ENCODE measurements at regions not wholly inside any gene's neighbourhood (a gene's known extent, or its start where the extent isn't known, plus 50 kb on each side); places are given as distances from the start of the nearest gene placed in this dataset.
"Not testable (repeated sequence)": the region's sequence is repeated elsewhere in the genome, so short reads cannot be mapped to it uniquely, and the experiment has no call there.

DNA sequence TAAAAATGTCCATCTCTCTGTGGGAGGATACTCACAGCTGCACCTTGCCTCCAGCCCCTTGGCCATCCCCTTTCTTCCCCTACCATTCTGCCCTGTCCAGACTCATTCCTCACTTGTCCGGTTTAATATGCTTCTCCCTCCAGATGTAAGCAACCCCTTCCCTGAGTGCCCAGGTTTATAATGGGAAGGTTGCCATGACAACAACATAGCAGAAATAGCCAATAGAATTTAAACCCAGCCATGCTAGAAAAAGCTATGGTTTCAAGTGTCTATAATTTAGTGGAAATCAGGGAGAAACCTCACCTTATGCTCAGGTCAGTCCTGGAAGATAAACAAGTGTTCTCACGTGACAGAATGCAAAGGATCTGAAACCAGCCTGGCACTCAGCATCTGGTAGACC, 196.0 kb upstream of the FZD8 start:
- H3K27me3 Mint-ChIP-seq: no peaks in the 10 kb centered on the region
- intact Hi-C loops (cut with micrococcal nuclease): no loop called here
- POLR2A ChIA-PET: no interaction called here
- no peak overlapping the region for H3K27ac Mint-ChIP-seq
- CTCF ChIA-PET: no interaction called here
- no peaks in the 10 kb centered on the region for H3K36me3 Mint-ChIP-seq
- no peak for DNase-seq
- peaks cover 9% of the 10 kb centered on the region for H3K9me3 Mint-ChIP-seq
- no peaks in the 10 kb centered on the region for H3K4me1 Mint-ChIP-seq (ENCODE audit: low read depth)
- H3K4me3 Mint-ChIP-seq: no peak overlapping the region

DNA sequence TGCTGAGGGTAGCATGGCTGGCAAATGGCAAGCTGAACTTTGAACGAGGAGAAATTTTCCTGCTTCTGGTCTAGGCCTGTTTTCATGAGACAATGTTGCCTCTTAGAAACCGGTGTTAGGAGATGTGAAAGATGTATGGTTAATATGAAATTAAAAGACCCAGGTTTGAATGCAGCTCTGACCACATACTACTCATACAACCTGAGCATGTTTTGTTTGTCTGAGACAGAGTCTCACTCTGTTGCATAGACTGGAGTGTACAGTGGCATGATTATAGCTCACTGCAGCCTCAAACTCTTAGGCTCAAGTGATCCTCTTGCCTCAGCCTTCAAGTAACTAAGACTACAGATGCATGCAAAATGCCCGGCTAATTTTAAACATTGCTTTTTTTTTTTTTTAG, 193.4 kb upstream of the FZD8 start:
- intact Hi-C loops (cut with micrococcal nuclease): no loop called here
- H3K27ac Mint-ChIP-seq: no peak overlapping the region
- CTCF ChIA-PET: no interaction called here

DNA sequence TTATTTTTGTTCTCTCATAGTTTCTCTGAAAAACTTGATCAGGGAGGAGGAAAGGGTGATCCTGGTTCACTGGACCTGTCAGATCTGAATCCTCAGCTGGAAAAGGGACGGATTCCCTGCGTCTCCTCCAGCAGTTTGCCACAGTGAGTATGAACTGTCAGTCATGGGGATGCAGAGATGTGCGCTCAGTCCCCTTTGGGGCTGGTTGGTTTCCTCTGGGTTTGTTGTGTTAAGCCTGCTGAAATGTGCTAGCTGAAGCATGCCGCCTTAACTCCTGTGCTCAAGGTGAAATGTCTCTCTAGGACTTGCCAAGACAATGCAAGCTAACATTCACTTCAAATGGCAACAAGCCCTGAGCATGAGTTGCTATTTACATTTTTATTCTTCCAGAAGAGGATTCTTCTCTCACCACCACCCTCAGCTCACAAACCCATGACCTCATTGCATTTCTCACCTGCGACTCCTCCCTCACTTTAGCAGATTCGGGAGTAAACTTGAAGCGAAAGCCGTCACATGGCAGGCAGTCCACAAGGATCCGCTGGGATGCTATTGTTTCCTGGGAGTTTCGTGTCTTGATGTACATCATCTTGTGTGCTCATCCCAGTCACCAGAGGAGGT, 192.9 kb upstream of the FZD8 start:
- no peak overlapping the region for H3K4me3 Mint-ChIP-seq

More for the DNA sequence above, 193.4 kb upstream of the FZD8 start:
- no peak for DNase-seq
- H3K27me3 Mint-ChIP-seq: no peaks in the 10 kb centered on the region
- POLR2A ChIA-PET: no interaction called here
- no peaks in the 10 kb centered on the region for H3K4me1 Mint-ChIP-seq (ENCODE audit: low read depth)
- peaks cover under 1% of the 10 kb centered on the region for H3K9me3 Mint-ChIP-seq
- H3K4me3 Mint-ChIP-seq: no peak overlapping the region
- no peaks in the 10 kb centered on the region for H3K36me3 Mint-ChIP-seq

DNA sequence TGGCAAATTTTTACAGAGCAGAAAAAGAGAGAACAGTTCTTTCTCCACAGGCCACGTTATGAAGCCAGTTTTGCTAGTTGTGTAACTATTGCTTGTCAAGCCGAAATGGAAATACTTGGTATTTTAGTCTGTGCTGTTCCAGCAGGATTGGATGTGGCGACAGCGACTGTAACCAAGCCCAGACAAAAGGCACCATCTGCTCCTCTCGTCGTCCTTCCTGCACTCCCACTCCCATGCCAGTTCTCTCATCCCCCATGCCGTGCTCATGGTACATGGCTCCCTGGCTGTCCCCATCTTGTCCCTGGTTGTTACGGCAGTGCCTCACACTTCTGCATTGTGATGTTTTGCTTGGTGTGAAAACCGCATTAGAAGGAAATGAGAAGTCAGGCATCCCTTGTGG, 185.7 kb upstream of the FZD8 start:
- CTCF ChIA-PET: no interaction called here
- intact Hi-C loops (cut with micrococcal nuclease): no loop called here
- no peak overlapping the region for H3K27ac Mint-ChIP-seq

More for the DNA sequence above, 192.9 kb upstream of the FZD8 start:
- intact Hi-C loops (cut with micrococcal nuclease): no loop called here
- CTCF ChIA-PET: no interaction called here
- POLR2A ChIA-PET: no interaction called here
- Mint-ChIP-seq H3K9me3 (no peaks in the 10 kb centered on the region), H3K27ac (no peak overlapping the region), H3K4me1 (ENCODE audit: low read depth) (no peaks in the 10 kb centered on the region), H3K27me3 (no peaks in the 10 kb centered on the region), H3K36me3 (no peaks in the 10 kb centered on the region)
- DNase-seq: no peak

GRCh38 chr10:35824704-35825103, 182.6 kb upstream of the FZD8 start:
- POLR2A ChIA-PET: no interaction called here
- H3K27ac Mint-ChIP-seq: no peak overlapping the region
- DNase-seq: no peak
- H3K9me3 Mint-ChIP-seq: no peaks in the 10 kb centered on the region
- intact Hi-C loops (cut with micrococcal nuclease): no loop called here
- CTCF ChIA-PET: no interaction called here
- no peak overlapping the region for H3K4me3 Mint-ChIP-seq
- H3K36me3 Mint-ChIP-seq: no peaks in the 10 kb centered on the region
- H3K27me3 Mint-ChIP-seq: no peaks in the 10 kb centered on the region
- no peaks in the 10 kb centered on the region for H3K4me1 Mint-ChIP-seq (ENCODE audit: low read depth)

More for the DNA sequence above, 185.7 kb upstream of the FZD8 start:
- no peak overlapping the region for H3K4me3 Mint-ChIP-seq
- H3K27me3 Mint-ChIP-seq: no peaks in the 10 kb centered on the region
- POLR2A ChIA-PET: no interaction called here
- no peaks in the 10 kb centered on the region for H3K36me3 Mint-ChIP-seq
- no peaks in the 10 kb centered on the region for H3K9me3 Mint-ChIP-seq
- DNase-seq: no peak
- H3K4me1 Mint-ChIP-seq (ENCODE audit: low read depth): no peaks in the 10 kb centered on the region

GRCh38 chr10:35822316-35822715, 180.2 kb upstream of the FZD8 start:
- intact Hi-C loops (cut with micrococcal nuclease): no loop called here
- POLR2A ChIA-PET: no interaction called here

GRCh38 chr10:35821339-35821911, 179.3 kb upstream of the FZD8 start:
- Mint-ChIP-seq H3K4me1 (ENCODE audit: low read depth) (no peaks in the 10 kb centered on the region), H3K36me3 (no peaks in the 10 kb centered on the region), H3K4me3 (no peak overlapping the region), H3K27ac (no peak overlapping the region), H3K9me3 (no peaks in the 10 kb centered on the region), H3K27me3 (no peaks in the 10 kb centered on the region)
- no peak for DNase-seq
- intact Hi-C loops (cut with micrococcal nuclease): no loop called here
- ChIA-PET CTCF (no interaction called here), POLR2A (no interaction called here)

More at GRCh38 chr10:35822316-35822715, 180.2 kb upstream of the FZD8 start:
- no peaks in the 10 kb centered on the region for H3K36me3 Mint-ChIP-seq
- H3K4me1 Mint-ChIP-seq (ENCODE audit: low read depth): no peaks in the 10 kb centered on the region
- H3K27me3 Mint-ChIP-seq: no peaks in the 10 kb centered on the region
- no peak overlapping the region for H3K4me3 Mint-ChIP-seq
- no peak for DNase-seq
- no peaks in the 10 kb centered on the region for H3K9me3 Mint-ChIP-seq
- CTCF ChIA-PET: no interaction called here
- no peak overlapping the region for H3K27ac Mint-ChIP-seq

GRCh38 chr10:35819736-35820135, 177.6 kb upstream of the FZD8 start:
- CTCF ChIA-PET: interaction anchor here (0.7 kb wide), 1 partner anchor 257 kb away, joined by 3 read pairs; no protein-coding TSS in a partner anchor

GRCh38 chr10:35819011-35819410, 176.9 kb upstream of the FZD8 start:
- H3K9me3 Mint-ChIP-seq: no peaks in the 10 kb centered on the region
- no peak overlapping the region for H3K4me3 Mint-ChIP-seq
- intact Hi-C loops (cut with micrococcal nuclease): no loop called here
- DNase-seq: no peak
- POLR2A ChIA-PET: no interaction called here
- H3K4me1 Mint-ChIP-seq (ENCODE audit: low read depth): no peaks in the 10 kb centered on the region
- CTCF ChIA-PET: no interaction called here
- no peaks in the 10 kb centered on the region for H3K27me3 Mint-ChIP-seq
- H3K36me3 Mint-ChIP-seq: no peaks in the 10 kb centered on the region
- no peak overlapping the region for H3K27ac Mint-ChIP-seq

More at GRCh38 chr10:35819736-35820135, 177.6 kb upstream of the FZD8 start:
- no peaks in the 10 kb centered on the region for H3K9me3 Mint-ChIP-seq
- H3K27ac Mint-ChIP-seq: no peak overlapping the region
- H3K36me3 Mint-ChIP-seq: no peaks in the 10 kb centered on the region
- DNase-seq: no peak
- intact Hi-C loops (cut with micrococcal nuclease): no loop called here
- no peaks in the 10 kb centered on the region for H3K4me1 Mint-ChIP-seq (ENCODE audit: low read depth)
- POLR2A ChIA-PET: no interaction called here
- H3K4me3 Mint-ChIP-seq: no peak overlapping the region
- H3K27me3 Mint-ChIP-seq: no peaks in the 10 kb centered on the region

GRCh38 chr10:35817109-35817508, 175.0 kb upstream of the FZD8 start:
- H3K4me1 Mint-ChIP-seq (ENCODE audit: low read depth); H3K9me3 Mint-ChIP-seq; CTCF ChIA-PET; H3K4me3 Mint-ChIP-seq; H3K36me3 Mint-ChIP-seq; POLR2A ChIA-PET; H3K27ac Mint-ChIP-seq; H3K27me3 Mint-ChIP-seq; intact Hi-C loops (cut with micrococcal nuclease); DNase-seq: not testable (repeated sequence)

DNA sequence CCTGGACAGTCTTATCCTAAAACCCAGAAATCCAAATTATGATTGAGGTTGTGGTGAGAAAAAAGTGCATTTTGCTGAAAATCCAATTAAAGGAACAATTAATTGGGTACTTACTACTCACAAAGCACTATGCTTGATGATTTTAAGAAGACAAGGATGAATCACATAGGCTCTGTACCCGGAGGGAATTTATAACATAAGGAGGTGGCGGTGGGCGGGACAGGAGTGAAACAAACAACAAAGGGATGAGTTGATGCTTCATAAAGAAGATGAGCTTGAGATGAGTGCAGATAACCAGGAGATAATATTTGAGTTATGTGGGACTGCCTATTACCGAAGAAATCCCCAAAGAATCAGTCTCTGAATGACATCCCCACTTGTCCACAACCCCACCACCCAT, 171.1 kb upstream of the FZD8 start:
- Mint-ChIP-seq H3K27me3 (peaks cover 4% of the 10 kb centered on the region), H3K4me1 (ENCODE audit: low read depth) (no peaks in the 10 kb centered on the region), H3K4me3 (no peak overlapping the region), H3K27ac (no peak overlapping the region), H3K9me3 (peaks cover 3% of the 10 kb centered on the region), H3K36me3 (no peaks in the 10 kb centered on the region)
- POLR2A ChIA-PET: no interaction called here
- CTCF ChIA-PET: no interaction called here
- intact Hi-C loops (cut with micrococcal nuclease): no loop called here
- DNase-seq: no peak

GRCh38 chr10:35808344-35808743, 166.2 kb upstream of the FZD8 start:
- ChIA-PET CTCF (no interaction called here), POLR2A (no interaction called here)
- Mint-ChIP-seq H3K9me3 (peaks cover 3% of the 10 kb centered on the region), H3K36me3 (no peaks in the 10 kb centered on the region), H3K4me3 (no peak overlapping the region), H3K27ac (no peak overlapping the region), H3K27me3 (peaks cover 4% of the 10 kb centered on the region), H3K4me1 (ENCODE audit: low read depth) (no peaks in the 10 kb centered on the region)
- intact Hi-C loops (cut with micrococcal nuclease): no loop called here
- DNase-seq: no peak

GRCh38 chr10:35803046-35803445, 160.9 kb upstream of the FZD8 start:
- Mint-ChIP-seq H3K9me3 (no peaks in the 10 kb centered on the region), H3K27me3 (no peaks in the 10 kb centered on the region), H3K27ac (no peak overlapping the region), H3K36me3 (no peaks in the 10 kb centered on the region), H3K4me1 (ENCODE audit: low read depth) (no peaks in the 10 kb centered on the region), H3K4me3 (no peak overlapping the region)
- ChIA-PET CTCF (no interaction called here), POLR2A (interaction anchor here (1.1 kb wide), 1 partner anchor 47 kb away, joined by 3 read pairs; no protein-coding TSS in a partner anchor)
- no peak for DNase-seq
- intact Hi-C loops (cut with micrococcal nuclease): no loop called here

Data from activated CD4-positive, alpha-beta memory T cell treated with anti-CD3 and anti-CD28 coated beads for 36 hours (primary cell).